ENCODE measurements at regions not wholly inside any gene's neighbourhood (a gene's known extent, or its start where the extent isn't known, plus 50 kb on each side); places are given as distances from the start of the nearest gene placed in this dataset.

- TF ChIP-seq ZFX (IDR thresholded peaks at IDR 0.05; ENCODE audit: borderline replicate concordance) (no peak), CTCF (IDR thresholded peaks at IDR 0.05) (no peak)
- no peak overlapping the region for H3K27ac ChIP-seq
Observed at GRCh38 chr17:36868777-36869176, 68.5 kb upstream of the LHX1 start.

GRCh38 chr17:36869441-36869840 is 67.8 kb upstream of the LHX1 start:
- no peak overlapping the region for H3K27ac ChIP-seq
- no peak for TF ChIP-seq ZFX (IDR thresholded peaks at IDR 0.05; ENCODE audit: borderline replicate concordance)
- no peak for TF ChIP-seq CTCF (IDR thresholded peaks at IDR 0.05)

- TF ChIP-seq ZFX (IDR thresholded peaks at IDR 0.05; ENCODE audit: borderline replicate concordance): no peak
- no peak for TF ChIP-seq CTCF (IDR thresholded peaks at IDR 0.05)
Observed at GRCh38 chr17:36869856-36870719, 67.2 kb upstream of the LHX1 start.

GRCh38 chr17:36870720-36870999 is 66.6 kb upstream of the LHX1 start:
- TF ChIP-seq ZFX (IDR thresholded peaks at IDR 0.05; ENCODE audit: borderline replicate concordance) (no peak), CTCF (IDR thresholded peaks at IDR 0.05) (no peak)
- no peak overlapping the region for H3K27ac ChIP-seq

More at GRCh38 chr17:36869856-36870719, 67.2 kb upstream of the LHX1 start:
- no peak overlapping the region for H3K27ac ChIP-seq

GRCh38 chr17:36875698-36876293 is 61.5 kb upstream of the LHX1 start:
- no peak for TF ChIP-seq CTCF (IDR thresholded peaks at IDR 0.05)
- no peak for TF ChIP-seq ZFX (IDR thresholded peaks at IDR 0.05; ENCODE audit: borderline replicate concordance)
- no peak overlapping the region for H3K27ac ChIP-seq

- TF ChIP-seq CTCF (IDR thresholded peaks at IDR 0.05): no peak
- TF ChIP-seq ZFX (IDR thresholded peaks at IDR 0.05; ENCODE audit: borderline replicate concordance): no peak
- H3K27ac ChIP-seq: no peak overlapping the region
Observed at GRCh38 chr17:36876966-36877365, 60.3 kb upstream of the LHX1 start.

GRCh38 chr17:36877771-36878170 is 59.5 kb upstream of the LHX1 start:
- TF ChIP-seq CTCF (IDR thresholded peaks at IDR 0.05) (no peak), ZFX (IDR thresholded peaks at IDR 0.05; ENCODE audit: borderline replicate concordance) (no peak)
- H3K27ac ChIP-seq: no peak overlapping the region
